Right forelimb (tissue), 1 donor: ENCODE measurements at regions not wholly inside any gene's neighbourhood (a gene's known extent, or its start where the extent isn't known, plus 50 kb on each side); places are given as distances from the start of the nearest gene placed in this dataset.

Experiments
- DNase-seq: peaks from one replicate; pipeline ENCODE4 v3.0.0-alpha.2; 2018

- DNase-seq = no peak
These were observed 228.4 kb upstream of the AGAP1 start for GRCh38 chr2:235265348-235265965.

- no peak for DNase-seq
These were observed 226.6 kb upstream of the AGAP1 start for GRCh38 chr2:235267251-235267650.

DNA sequence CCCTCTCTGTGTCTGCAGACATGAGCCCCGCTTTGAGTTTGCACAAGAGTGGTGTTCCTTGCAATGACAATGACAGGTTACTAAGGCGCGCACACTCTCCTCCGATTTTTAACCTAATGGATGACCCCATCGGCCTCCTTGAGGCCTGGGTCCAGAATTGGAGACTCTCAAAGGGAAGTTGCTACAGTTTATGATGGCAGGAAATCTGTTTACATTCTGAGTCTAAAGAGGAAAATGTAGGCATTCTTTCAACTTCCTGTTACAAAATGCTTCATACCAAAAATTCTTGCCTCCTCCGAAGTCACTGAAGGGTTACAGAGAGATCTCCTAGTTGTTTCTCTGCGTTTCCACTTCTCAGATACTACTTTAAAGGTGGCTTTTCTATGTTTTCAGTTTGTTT is 225.3 kb upstream of the AGAP1 start:
- DNase-seq = no peak

DNA sequence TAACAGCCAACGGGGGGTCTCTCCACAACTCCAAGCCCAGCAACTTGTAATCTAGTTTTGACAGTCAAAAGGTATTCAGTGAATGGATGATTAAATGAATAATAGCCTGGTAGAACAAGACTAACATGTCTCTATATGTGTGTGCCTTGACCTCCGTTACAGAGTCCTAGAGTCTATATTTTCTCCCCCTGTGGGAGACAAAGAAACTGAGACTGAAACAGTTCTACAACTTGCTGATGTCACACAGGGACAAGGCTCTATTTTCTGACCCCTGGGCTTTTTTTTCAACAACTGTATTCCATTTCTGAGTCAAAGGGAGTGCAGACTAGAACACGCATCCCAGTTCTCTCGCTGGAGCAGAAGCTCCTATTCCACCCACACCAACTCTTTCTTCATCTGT is 223.6 kb upstream of the AGAP1 start:
- DNase-seq = no peak

GRCh38 chr2:235270956-235271355 is 222.9 kb upstream of the AGAP1 start:
- no peak for DNase-seq

DNA sequence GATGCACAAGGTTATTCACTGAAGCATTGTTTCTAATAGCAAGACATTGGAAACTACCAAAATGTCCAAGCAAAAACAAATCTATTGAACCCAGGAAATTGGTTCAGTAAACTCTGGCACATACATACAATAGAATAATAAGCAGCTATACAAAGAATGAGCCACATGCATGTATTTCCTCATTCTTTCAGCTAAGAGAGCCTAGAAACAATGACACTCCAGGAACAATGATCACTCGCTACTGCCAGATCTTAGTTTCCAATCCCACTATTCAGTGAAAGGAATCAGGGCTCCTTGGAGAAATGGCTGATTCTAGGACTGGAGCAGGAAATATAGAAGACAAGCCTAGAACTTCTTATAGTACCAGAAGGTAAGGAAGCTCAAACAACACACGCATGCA is 221.9 kb upstream of the AGAP1 start:
- no peak for DNase-seq

- DNase-seq = no peak
These were observed 219.8 kb upstream of the AGAP1 start for GRCh38 chr2:235274023-235274422.

DNA sequence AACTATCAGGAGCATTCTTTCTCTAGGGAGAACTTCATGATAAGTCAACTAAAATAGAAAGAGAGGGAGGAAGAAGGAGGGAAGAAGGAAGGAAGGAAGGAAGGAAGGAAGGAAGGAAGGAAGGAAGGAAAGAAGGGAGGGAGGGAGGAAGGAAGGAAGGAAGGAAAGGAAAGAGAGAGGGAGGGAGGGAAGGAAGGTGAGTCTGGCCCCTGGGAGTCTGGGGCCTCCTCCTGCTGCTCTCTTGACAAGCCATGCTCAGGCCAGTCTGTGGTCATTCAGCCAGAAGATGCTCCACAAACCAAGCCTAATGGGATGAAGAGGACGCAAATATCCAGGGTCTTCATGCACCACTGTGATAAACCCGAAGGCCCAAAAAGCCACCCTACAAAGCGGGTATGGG is 216.4 kb upstream of the AGAP1 start:
- DNase-seq = no peak

DNA sequence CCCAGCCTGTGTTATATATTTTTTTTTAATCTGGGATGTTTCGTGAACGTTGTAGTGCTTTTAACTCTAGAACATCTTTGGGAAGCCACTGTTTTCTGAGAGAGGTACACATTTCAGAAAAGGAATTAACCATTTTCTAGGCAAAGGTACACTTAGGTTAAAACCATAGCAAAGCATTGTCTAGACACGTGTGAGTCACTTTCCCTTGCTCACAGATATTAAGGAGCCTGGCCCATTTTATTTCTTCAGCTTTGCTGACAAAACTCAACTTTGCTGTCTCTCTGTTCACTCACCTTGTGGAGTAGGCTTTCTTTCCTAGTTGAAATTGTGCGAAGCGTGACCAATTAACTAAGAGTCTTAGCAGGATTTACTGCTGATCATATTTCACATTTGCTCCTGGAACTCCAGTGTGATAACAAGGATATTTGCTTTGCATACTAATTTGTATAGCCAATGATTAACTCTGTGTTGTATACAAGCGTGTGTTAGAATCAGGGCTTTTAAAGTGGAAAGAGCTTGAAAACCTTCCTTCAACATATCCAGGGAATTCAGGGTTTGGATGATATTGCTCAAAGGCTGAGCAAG is 215.0 kb upstream of the AGAP1 start:
- no peak for DNase-seq

DNA sequence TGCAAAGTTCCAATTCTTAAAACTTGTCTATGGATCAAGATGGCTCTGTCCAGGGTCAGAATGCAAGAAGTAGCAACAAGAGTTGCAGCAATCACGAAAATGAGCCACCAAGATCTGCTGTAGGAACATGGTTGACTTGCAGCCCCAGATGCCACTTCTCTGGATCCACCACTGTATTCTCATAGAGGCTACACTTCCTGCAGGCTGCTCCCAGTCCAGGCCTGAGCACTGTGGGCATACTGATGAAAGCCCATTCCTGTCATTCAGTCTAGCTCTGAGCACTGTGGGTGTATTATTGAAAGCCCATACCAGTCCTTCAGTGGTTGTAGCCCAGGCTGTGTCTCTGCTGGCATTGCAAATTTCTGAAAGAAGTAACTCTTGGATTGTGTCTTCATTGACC is 213.9 kb upstream of the AGAP1 start:
- no peak for DNase-seq

DNA sequence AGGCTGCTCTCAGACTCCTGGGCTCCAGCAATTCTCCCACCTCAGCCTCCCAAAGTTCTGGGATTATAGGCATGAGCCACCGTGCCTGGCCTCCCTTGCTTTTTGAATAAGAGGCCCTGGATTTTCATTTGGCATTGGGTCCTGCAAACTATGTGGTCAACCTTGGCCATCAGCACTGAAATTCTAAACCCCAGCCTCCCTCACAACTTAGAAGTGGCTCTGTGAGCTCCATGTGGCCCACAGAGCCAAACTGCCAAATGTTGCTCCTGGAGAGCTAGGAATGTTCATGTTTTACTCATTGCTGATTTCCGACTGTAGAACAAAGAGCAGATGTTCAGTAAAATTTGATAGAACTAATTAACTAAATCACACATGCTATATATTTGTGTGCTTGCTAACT is 210.6 kb upstream of the AGAP1 start:
- DNase-seq = no peak

GRCh38 chr2:235286622-235287374 is 207.0 kb upstream of the AGAP1 start:
- DNase-seq = no peak

DNA sequence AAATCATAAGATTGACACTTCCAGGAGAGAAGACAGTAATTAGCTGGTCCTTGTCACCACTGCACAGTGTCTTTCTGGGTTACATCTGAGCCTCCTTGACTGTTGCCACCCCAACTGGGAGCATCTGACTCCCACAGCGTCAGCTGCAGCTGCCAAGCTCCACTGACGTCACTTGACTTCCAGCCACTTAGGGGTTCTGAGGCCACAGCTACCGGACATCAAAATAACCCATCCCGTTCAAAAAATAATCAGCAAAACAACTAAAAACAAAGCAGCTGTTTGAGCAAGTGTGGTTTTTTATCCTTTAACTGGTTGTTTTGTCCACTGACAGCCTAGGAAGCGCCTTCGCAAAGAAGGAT is 206.5 kb upstream of the AGAP1 start:
- no peak for DNase-seq

- no peak for DNase-seq
These were observed 202.4 kb upstream of the AGAP1 start for GRCh38 chr2:235291461-235291860.

- DNase-seq = no peak
These were observed 200.8 kb upstream of the AGAP1 start for GRCh38 chr2:235293061-235293460.

DNA sequence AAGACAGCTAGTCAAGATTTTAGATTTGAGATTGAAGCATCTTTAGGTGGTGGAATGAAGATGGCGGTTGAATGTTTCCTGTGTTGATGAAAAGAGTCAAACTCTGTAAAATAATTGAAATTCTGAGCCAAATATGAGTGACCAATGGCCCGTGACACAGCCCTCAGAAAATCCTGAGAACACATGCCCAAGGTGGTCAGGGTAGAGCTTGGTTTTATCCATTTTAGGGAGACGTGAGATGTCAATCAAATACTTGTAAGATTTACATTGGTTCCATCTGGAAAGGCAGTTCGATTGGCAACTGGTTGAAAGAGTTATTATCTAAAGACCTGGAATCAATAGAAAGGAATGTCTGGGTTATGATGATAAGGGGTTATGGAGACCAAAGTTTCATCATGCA is 198.0 kb upstream of the AGAP1 start:
- DNase-seq = no peak

DNA sequence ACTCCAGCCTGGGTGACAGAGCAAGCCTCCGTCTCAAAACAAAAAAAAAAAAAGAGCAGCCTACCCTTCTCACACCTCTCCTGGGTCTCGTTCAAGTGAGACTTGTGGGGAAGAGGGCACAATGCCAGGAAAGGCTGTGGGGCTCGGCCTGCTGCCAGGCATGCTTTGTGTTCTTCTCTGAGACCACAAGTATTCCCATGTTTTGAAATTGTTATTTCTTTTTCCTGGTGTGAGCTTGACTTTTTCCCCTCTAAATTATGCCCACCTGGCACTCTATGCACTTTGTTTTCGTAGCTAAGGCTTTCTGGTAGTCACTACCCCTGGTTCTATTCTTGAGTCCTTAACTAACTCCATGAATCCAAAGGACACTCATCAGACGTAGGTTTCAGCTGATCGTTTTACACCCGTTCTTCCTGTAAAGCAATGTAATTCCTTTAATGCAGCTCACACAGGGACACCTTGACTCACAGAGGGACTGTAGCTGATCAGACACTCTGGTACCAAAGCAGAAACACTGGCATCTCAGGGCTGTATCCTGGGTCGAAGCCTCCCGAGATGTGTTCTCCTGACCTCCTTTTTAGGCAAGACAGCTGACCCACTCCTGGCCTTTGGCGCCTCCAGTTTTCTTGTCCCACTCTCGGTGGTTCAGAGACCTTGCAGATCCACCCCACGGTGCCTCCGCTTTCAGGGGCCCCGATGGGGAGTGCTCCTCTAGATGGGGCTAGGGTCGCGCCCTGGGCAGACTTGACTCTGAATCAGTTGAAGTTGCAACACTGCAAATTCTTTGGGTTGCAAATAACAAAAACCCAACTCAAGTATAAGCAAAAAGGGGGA is 193.3 kb upstream of the AGAP1 start:
- no peak for DNase-seq

DNA sequence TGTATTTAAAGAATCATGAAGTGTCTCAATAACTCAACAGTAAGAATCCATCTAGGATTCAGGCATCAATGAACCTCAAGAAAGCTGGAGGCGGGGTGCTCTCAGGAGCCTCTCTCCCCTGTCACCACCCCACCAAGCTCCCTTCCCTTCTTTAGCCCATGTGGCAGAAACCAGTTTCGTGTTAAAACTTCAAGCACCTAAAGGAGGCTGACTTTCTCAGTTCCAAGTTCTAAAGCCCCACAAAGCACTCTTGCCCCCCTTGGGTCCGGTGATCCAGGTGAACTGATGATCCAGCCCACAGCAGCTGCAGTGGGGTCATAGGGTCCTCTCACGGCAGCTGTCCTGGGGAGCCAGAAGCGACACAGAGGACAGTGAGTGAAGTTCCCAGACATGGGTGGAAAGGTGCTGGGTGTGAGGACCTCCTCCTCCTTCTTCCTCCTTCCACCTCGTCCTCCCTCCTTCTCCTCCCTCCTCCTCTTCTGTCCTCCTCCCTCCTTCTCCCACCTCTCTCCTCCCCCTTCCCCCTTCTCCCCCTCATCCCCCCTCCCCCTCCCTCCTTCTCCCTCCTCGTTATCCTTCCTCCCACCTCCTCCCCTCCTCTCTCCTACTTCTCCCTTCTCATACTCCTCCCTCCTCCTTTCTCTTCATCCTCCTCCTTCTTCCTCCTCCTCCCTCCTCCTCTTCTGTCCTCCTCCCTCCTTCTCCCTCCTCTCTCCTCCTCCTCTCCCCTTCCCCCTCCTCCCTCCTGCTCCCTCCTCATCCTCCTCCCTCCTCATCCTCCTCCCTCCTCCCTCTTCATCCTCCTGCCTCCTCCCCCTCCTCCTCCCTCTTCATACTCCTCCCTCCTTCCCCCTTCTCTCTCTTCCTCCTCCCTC is 192.4 kb upstream of the AGAP1 start:
- no peak for DNase-seq

DNA sequence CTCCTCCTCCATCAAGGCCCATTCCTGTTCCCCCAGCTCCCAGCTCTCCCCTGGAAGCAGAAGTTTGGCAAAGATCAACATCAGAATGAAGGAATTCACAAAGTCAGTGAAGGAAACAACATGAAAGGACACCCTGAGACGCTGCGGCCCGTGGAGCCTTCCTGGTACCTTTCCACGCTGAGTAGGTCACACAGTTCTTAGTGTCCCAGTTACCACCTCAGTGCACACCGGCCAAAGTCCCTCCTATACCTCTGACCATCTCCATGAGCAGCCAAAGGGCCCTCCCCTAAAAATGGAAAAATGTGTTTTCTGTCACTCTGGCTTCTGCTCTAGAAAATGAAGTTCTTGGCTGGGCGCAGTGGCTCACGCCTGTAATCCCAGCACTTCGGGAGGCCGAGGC is 191.6 kb upstream of the AGAP1 start:
- no peak for DNase-seq

- no peak for DNase-seq
These were observed 190.1 kb upstream of the AGAP1 start for GRCh38 chr2:235303499-235304291.

DNA sequence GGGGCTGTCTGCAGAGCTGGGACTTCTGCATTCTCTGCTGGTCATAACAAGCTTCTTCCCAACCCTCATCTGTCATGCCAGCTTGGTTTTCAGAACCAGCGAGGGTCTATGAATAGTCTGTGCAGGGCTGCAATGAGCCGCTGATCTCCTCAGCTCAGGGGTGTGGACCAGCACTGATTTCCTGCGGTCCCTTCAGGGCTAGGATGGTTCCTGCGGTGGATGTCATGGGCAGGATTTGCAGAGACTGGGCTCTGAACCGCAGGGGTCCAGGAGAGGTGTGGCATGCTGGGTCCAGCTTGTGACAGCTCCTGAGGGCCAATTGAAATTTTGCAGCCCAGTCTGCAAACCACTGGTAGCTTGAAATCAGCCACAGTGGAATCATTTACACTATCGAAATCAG is 188.2 kb upstream of the AGAP1 start:
- DNase-seq = no peak

GRCh38 chr2:235311044-235311443 is 182.8 kb upstream of the AGAP1 start:
- DNase-seq = no peak
